H1 (cell line): ENCODE measurements at regions not wholly inside any gene's neighbourhood (a gene's known extent, or its start where the extent isn't known, plus 50 kb on each side); places are given as distances from the start of the nearest gene placed in this dataset.

ENCODE experiments used
- ATF3 ChIP-seq: IDR thresholded peaks from 2 replicates; pipeline ENCODE4 v1.6.1; 2011; ENCODE audit warnings: low read depth, mild to moderate bottlenecking, low read length; ENCODE audit not compliant: insufficient read depth
- CHD2 ChIP-seq: IDR thresholded peaks from 2 replicates; pipeline ENCODE4 v1.6.1; 2012; ENCODE audit warnings: low read length, improper control_type of control experiment
- CHD7 ChIP-seq: fragments of 300-600 bp; sonication (generic); IDR thresholded peaks from 2 replicates; pipeline ENCODE4 v1.7.1; 2012; ENCODE audit warnings: low read length, moderate library complexity, mild to moderate bottlenecking, inconsistent platforms; ENCODE audit not compliant: insufficient replicate concordance

GRCh38 chr14:82345184-82345583, 811.5 kb upstream of the SEL1L start (continued):
- TF ChIP-seq CHD7 (no peak), CHD2 (no peak), ATF3 (no peak)
